ENCODE measurements at regions not wholly inside any gene's neighbourhood (a gene's known extent, or its start where the extent isn't known, plus 50 kb on each side); places are given as distances from the start of the nearest gene placed in this dataset.

DNA sequence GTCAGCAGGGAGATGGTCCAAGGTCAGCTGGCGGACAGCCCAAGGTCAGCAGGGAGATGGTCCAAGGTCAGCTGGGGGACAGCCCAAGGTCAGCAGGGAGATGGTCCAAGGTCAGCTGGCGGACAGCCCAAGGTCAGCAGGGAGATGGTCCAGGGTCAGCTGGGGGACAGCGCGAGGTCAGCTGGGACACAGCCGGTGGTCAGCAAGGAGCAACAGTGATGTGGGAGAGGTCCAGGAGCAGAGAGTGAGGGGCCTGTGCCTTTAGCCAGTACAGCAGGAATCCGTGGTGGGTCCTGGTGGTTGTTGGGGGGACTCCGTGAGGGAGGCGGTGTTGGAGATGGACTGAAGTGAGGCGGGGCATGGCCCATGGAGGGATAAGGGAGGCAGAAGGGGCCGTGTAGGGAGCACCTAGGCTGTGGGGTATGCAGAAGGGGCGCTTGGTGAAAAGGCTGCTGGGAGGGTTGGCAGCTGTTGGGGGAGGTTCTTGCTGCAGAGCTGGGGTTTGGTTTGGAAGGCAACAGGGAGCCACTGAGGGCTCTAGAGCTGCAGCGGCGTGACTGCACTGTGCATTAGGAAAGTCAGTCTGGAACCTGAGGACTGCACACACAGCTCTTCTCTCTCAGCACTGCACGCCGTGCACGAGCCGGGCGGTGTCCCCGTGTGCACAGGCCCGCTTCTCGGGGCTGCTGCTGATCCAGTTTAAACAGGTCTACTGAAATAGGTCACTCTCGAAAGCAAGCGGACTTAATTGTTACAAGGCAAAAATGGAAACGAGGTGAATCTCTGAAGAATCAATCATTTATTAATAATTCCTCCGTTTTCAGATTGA is 76.2 kb upstream of the HDAC4 start:
- intact Hi-C loops (cut with DNase I) = loop anchor here in 1 of 2 donors (10.0 kb wide), 1 partner anchor 1248 kb away; no protein-coding TSS in a partner anchor
- peak; percentile 32 for DNase-seq (ENCODE audit: low spot score)

DNA sequence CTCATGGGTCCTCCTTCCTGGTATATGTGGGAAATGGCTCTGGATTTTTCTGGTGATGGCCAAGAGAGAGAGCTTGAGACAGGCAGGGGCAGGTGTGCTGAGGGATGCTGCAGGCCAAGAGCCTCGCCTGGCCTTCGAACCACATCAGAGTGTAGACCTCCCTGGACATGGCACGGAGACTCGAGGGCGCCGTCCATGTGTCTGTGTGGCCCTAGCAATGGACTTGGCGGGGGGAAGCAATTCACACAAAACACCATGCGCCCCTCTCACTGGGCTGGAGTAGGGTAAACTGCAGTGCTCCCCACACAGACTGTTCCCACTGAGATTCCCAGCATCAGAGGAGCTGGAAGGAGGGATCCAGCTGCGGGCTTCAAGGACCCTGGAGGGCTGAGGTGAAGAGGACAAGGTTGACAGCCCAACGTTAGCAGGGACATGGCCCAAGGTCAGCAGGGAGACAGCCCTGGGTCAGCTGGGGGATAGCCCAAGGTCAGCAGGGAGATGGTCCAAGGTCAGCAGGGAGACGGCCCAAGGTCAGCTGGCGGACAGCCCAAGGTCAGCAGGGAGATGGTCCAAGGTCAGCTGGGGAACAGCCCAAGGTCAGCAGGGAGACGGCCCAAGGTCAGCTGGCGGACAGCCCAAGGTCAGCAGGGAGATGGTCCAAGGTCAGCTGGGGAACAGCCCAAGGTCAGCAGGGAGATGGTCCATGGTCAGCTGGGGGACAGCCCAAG is 75.4 kb upstream of the HDAC4 start:
- intact Hi-C loops (cut with DNase I) = loop anchor here in 1 of 2 donors (10.0 kb wide), 1 partner anchor 1249 kb away; no protein-coding TSS in a partner anchor
- DNase-seq (ENCODE audit: low spot score) = peak; percentile 44

DNA sequence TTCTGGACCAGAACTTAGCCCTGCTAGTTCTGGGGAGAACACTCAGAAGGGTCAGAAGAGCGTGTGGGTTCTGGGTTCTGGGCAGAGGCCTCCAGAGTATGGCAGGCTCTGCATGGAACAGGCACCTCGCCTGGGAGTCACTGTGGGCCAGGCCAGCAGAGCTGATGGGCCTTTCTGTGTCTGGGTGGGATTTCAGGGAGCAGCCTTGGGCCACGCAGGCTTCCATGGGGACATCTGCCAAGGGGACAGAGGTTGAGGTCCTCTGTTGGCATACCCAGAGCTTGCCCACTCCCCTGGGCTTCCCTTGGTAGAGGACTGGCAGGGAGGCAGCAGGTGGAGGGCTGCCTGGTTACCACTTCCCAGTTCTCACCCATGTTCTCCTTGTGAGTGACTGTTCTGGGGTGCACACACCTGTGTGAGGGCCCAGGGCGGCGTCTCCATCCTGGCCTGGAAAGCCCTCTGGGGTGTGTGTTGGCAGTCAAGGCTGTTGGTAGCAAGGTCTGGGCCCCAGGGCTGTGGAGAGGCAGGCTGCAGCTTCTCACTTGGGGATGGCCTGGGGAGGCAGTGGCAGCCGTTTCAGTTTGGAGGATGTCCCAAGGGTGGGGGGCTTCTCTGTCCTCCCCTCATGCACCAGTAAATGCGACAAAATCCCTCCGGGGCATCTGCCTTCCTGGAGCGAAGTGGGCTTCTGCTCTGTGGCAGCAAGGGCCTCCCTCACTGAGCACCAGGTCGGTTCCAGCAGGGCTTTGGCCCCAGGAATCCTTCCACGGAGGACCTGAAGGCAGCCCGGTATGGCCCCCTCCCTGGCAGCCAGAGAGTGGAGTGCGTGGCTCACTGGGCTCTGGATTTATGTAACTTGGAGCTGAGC is 74.6 kb upstream of the HDAC4 start:
- intact Hi-C loops (cut with DNase I) = loop anchor here in 1 of 2 donors (10.0 kb wide), 1 partner anchor 1249 kb away; no protein-coding TSS in a partner anchor
- DNase-seq (ENCODE audit: low spot score) = peak; percentile 66

DNA sequence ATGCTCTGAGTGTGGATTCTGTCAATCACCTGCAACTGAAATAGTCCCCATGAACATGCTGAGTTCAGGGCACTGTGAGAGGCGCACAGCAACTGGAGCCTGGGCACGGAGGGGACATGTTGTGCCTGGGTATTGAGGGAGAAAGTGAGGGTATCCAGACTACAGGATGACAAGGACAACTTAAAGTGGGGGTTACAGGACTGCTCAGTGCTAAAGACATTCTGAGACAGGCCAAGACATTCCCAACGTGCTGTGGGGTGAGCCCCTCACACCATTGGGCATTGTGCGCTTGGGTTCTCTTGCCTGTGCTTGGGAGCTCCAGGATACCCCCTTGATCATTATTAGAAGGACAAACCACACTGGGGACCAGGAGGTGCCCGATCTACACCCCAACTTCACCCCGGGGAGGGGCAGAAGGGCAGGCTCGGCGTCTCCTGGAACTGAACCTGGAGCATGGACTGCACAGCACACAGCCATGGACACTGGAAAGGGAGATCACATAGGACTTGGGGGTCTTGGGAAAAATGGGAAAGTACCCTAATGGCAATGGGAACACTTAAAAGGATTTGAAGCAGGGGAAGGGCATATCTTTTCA is 72.5 kb upstream of the HDAC4 start:
- DNase-seq (ENCODE audit: low spot score) = peak; percentile 64
- intact Hi-C loops (cut with DNase I) = loop anchor here in 1 of 2 donors (10.0 kb wide), 1 partner anchor 1251 kb away; no protein-coding TSS in a partner anchor

DNA sequence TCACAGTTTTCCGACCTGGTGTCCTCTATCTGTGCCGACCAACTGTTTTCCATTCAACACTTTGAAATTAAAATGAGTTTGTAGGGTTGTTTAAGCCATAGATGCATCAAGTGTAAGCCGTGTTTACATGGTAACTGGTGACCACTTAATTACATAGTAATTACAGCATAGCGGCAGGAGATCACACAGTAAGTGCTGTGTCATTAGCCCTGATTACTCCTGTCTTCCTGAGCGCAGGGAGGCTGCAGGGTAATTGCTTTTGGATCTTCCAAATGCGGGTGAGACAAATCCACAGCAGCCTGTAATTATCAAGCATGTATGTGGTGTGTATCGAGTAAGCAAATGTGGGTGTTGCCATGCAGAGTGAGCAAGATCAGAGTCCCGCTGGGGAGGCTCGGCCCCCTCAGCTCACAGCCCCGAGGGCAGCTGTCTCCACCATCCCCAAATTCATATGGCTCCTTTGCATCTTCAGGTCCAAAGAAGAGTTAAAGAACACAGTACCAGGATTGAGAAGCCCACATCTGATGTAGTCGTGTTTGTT is 71.5 kb upstream of the HDAC4 start:
- intact Hi-C loops (cut with DNase I) = loop anchor here in 1 of 2 donors (10.0 kb wide), 1 partner anchor 1252 kb away; no protein-coding TSS in a partner anchor
- no peak for DNase-seq (ENCODE audit: low spot score)

DNA sequence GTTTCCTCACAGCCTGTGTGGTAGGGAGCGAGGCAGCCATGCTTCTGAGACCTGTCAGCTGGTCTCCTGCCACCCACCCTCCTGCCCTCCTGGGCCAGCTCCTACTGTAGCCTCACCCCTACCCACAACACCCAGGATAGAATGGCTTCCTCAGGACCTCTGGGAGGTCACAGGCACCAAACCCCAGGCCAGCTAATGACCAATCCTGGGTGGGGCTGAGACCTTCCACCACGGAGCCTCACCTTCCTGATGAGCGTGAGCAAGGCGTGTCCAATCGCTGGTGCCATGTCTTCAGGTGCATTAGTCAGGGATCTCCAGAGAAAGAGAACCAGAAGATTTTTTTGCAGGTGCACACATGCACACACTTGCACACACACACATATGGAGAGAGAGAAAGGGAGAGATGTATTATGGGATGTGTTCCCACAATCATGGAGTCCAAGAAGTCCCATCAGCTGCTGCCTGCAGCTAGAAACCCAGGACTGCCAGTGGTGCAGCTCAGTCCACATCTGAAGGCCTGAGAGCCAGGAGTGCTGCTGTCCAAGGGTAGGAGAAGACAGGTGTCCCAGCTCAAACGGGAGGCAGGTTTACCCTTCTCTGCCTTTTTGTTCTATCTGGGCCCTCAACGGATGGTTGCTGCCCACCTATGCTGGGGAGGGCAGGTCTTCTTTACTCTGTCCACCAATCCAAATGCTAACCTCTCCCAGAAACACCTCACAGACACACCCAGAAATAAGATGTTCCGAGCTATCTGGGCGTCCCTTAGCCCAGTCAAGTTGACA is 70.4 kb upstream of the HDAC4 start:
- peak; percentile 58 for DNase-seq (ENCODE audit: low spot score)
- intact Hi-C loops (cut with DNase I) = loop anchor here in 1 of 2 donors (10.0 kb wide), 1 partner anchor 1254 kb away; no protein-coding TSS in a partner anchor

DNA sequence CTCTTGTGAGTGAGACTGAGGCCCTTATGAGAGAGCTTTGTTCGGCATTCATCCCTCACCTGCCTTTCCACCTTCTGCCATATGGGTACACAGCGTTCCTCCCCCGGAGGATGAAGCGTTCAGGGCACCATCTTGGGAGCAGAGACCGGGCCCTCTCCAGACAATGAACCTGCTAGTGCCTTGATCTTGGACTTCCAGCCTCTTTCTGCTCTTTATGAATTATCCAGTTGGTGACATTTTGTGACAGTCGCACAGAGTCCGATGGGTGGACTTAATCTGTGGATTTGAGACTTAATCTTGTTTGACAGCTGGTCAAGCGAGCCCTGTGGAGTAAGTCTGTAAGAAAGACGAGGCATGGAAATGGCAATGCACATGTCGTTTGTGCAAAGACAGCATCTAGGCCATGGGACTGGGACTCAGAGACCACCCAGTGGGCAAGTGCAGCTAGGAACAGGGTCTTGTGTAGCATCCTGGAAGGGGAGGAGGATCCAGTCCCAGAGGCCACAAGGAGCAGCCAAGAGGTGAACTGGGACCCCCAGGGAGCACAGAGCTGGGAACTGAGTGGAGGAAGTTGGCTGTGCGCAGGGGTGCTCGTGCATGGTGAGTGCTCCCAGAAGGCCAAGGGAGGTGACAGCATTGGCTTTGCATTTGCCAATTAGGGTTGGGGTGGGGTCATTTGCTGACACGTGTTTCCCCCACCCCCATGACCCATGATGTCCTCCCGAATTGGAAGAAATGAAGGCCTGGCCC is 69.5 kb upstream of the HDAC4 start:
- DNase-seq (ENCODE audit: low spot score) = peak; percentile 68
- intact Hi-C loops (cut with DNase I) = loop anchor here in 1 of 2 donors (10.0 kb wide), 1 partner anchor 1254 kb away; no protein-coding TSS in a partner anchor

DNA sequence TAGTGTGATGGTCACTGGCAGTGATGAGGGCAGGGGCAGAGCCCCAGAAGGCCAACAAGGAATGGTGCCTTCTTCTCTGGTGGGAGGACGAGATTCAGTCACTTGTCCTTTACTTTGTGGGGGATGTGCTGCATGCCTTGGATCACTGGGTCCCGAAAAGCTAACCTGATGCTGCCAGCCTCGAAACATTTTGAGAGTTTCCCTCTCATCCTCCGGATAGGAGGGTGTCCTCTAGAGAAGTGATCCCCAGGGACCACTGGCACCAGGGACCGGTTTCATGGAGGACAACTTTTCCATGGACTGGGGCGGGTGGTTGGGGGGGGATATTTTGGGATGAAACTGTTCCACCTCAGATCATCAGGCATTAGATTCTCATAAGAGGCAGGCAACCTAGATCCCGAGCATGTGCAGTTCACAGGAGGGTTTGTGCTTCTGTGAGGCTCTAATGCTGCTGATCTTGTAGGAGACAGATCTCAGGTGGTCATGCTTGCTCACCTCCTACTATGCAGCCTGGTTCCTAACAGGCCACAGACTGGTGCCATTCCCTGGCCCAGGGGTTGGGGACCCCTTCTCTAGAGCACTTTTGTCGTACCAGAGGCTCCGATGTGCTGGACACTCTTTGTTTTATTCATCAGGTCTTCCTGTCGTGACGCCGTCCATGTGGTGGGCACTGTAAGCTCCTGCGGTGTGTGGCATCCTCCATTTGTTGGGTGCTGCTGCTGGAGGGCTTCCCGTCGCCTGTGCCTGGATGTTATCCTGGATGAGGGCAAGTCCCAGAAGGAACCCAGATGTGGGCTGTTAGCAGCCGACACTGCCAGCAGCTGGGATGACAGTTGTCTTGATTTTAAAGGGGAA is 68.5 kb upstream of the HDAC4 start:
- DNase-seq (ENCODE audit: low spot score) = peak; percentile 56
- intact Hi-C loops (cut with DNase I) = no loop called here

DNA sequence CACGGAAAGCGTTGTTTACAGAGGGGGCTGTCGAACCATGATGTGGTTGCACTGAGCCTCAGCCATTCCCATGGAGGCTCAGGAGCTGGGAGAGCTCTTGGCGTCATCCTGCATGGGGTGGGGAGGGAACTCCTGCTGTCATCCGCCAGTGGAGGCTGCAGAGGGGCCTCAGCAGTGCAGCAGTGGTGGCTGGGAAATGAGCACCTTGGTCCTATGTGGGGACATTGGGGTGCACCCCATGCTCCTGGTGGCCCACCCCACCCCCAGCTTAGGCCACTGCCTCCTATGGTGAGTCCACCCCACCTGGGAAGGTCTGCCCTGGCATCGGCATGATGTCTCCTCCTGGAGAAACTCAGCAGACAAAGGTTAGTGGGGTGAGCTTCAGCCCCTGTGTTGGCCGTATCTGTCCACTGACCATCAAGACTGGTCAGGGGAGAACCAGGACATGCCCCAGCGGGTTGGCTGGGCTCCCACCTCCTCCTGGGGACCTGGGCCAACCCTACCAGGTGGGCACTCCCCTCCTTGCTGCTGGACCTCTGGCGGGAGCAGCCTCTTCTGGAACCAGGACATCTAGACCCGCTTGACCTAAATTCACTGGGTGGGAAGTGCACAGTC is 67.8 kb upstream of the HDAC4 start:
- DNase-seq (ENCODE audit: low spot score) = peak; percentile 79
- intact Hi-C loops (cut with DNase I) = no loop called here

DNA sequence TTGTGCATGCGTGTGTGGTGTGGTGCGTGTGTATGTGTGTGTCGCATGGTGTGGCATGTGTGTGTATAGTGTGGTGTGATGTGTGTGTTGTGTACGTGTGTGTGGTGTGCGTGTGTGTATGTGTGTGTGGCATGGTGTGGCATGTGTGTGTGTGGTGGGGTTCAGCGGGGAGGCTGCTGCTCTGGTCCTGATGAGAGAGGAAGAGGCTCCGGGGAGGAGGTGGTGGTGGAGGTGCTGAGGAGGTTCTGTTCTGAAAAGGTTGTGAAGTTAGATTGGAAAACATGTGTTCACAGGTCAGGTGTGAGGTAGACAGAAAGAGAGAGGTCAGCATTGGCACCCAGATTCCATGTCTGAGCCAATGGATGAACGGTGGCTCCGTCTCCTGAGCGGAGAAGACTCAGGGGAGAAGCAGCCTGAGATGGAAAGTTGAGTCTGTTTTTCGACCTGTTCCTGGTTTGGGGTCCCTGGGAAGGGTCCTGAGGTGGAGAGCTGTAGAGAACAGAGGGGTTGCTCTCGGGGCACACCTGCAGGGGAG is 67.2 kb upstream of the HDAC4 start:
- peak; percentile 32 for DNase-seq (ENCODE audit: low spot score)
- intact Hi-C loops (cut with DNase I) = no loop called here

DNA sequence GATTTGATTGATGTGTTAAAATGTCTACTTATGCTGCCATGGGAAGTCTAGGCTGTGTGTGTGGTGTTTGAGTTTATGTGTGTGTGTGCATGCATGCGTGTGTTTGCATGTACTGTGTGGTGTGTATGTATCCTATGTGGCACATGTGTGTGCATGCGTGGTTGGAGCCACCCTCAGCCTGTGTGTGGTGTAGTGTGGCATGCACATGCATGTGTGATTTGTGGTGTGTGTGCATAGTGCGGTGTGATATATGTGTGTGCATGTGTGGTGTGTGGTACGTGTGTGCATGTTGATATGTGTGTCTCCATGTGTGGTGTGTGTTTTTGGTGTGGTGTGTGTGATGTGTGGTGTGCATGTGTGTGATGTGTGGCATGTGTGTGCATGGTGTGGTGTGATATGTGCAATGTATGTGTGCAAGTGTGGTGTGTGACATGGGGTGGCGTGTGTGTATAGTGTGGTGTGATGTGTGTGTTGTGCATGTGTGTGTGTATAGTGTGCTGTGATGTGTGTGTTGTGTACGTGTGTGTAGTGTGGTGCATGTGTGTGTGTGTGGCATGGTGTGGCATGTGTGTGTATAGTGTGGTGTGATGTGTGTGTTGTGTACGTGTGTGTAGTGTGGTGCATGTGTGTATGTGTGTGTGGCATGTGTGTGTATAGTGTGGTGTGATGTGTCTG is 66.6 kb upstream of the HDAC4 start:
- intact Hi-C loops (cut with DNase I) = no loop called here
- peak; percentile 58 for DNase-seq (ENCODE audit: low spot score)

DNA sequence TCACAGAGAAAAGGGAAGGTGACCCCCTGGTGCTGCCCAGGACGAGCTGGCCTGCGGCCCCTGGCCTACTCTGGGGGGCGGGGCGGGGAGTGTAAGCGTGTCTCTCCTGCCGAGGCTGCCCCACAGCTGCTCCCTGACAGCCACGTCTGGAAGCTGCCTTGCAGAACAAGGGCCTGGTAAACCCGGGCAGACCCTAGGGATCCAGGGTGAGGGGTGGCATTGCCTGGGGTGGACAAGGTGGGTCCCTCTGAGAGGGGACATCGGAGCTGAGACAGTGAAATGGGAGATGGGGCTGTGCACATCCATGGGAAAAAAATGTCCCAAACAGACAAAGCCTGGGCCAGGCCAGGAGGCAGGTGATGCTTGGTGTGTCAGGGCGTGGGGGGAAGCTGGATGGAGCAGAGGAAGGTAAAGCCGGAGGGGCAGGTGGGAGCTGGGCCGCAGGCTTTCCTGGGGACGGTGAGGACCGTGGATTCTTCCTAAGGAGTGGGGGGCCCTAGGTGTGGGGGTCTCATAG is 66.0 kb upstream of the HDAC4 start:
- peak; percentile 53 for DNase-seq (ENCODE audit: low spot score)
- intact Hi-C loops (cut with DNase I) = no loop called here

DNA sequence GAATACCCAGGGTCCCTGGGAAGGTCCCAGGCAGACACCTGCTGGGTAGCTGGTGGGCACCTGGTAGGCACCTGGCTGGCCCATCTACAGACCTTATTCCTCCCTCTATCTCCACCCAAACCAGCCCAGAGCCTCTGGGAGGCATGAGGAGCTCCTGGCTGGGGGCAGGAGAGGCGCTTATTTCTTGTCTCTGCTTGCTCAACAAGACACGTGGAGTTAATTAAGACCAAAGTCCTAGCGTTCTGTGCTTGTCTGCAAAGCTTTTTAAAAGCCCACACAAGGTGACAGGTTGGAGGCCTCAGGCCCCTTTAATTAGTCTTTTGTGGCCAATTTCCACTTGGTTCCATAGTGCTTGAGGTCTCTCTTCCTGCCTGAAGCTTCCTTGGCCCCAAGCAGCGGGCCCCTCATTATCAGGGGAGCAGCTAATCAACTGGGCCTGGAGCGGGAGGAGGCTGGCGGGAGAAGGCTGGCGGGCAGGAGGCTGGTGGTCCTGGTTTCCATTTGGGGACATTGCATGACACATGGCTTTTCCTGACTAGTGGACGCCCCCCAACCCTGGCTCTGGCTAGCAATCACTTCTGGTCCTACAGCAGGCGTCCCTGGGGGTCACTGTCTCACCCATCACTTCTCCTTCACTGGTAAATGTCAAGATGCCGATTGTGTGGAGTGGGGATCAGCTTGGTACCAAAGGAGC is 65.4 kb upstream of the HDAC4 start:
- peak; percentile 42 for DNase-seq (ENCODE audit: low spot score)
- intact Hi-C loops (cut with DNase I) = no loop called here

All from posterior vena cava (tissue), 2 donors.